ENCODE measurements at regions not wholly inside any gene's neighbourhood (a gene's known extent, or its start where the extent isn't known, plus 50 kb on each side); places are given as distances from the start of the nearest gene placed in this dataset.

GRCh38 chr6:121855521-121855920 is 420.1 kb downstream of the GJA1 start:
- Histone ChIP-seq H3K9me3 (replicated peaks; ENCODE audit: control insufficient read depth, insufficient read depth, low read length) (no peaks in the 10 kb centered on the region), H3K4me3 (no peak overlapping the region), H3K4me1 (ENCODE audit: control insufficient read depth, insufficient read depth, low read length) (no peaks in the 10 kb centered on the region), H3K27ac (ENCODE audit: control insufficient read depth, insufficient read depth) (no peak overlapping the region), H3K79me2 (ENCODE audit: control insufficient read depth, insufficient read depth, low read length) (no peaks in the 10 kb centered on the region), H3K4me2 (ENCODE audit: control insufficient read depth, insufficient read depth) (no peak overlapping the region), H3K36me3 (ENCODE audit: control insufficient read depth in 2 of 2, insufficient read depth in 2 of 2, low read length in 1 of 2) (no peaks in the 10 kb centered on the region), H4K20me1 (ENCODE audit: control insufficient read depth, insufficient read depth) (no peaks in the 10 kb centered on the region), H3K9ac (ENCODE audit: control insufficient read depth, insufficient read depth, low read length) (no peak overlapping the region), H3K27me3 (replicated peaks in 1 of 2; ENCODE audit: control insufficient read depth in 2 of 2, insufficient read depth in 2 of 2, low read length in 1 of 2) (no peaks in the 10 kb centered on the region; a peak in 1 of 4 replicates), H2AFZ (ENCODE audit: control insufficient read depth, low read depth, low read length) (no peak overlapping the region)
- FAIRE-seq (no peak), ATAC-seq (no peak), DNase-seq (ENCODE audit: low read depth, low spot score) (no peak)
- POLR2A ChIA-PET = no interaction called here
- SMC1A ChIA-PET (ENCODE audit: uncharacterized antibody, unreplicated experiment) = no interaction called here
- intact Hi-C loops (cut with micrococcal nuclease; ENCODE audit: unreplicated experiment) (loop anchor here (5.0 kb wide), 1 partner anchor 177 kb away; no protein-coding TSS in a partner anchor), in situ Hi-C loops (cut with MboI) (no loop called here)
- WGBS (ENCODE audit: insufficient coverage, insufficient replicate concordance, low lambda C conversion rate, missing lambda C conversion rate) = 2% methylated on average over 4 of the region's 4 CpGs
- CTCF ChIA-PET = no interaction called here
- RAD21 ChIA-PET (ENCODE audit: unreplicated experiment) = no interaction called here
- BruUV-seq (replicated peaks) = no TSS peak
- no peak for TF ChIP-seq SRF (IDR thresholded peaks at IDR 0.05; ENCODE audit: low read depth in 2 of 2, low read length in 2 of 2)
- TF ChIP-seq TAF1 (IDR thresholded peaks at IDR 0.05; ENCODE audit: borderline replicate concordance, low read depth, low read length) = no peak
- TF ChIP-seq ATF2 (IDR thresholded peaks at IDR 0.05; ENCODE audit: low read length) = no peak
- TF ChIP-seq MYB (IDR thresholded peaks at IDR 0.05; ENCODE audit: borderline replicate concordance, low read depth, low read length) = no peak
- TF ChIP-seq ZBED1 (IDR thresholded peaks at IDR 0.05; ENCODE audit: borderline replicate concordance) = no peak
- TF ChIP-seq MYC (IDR thresholded peaks at IDR 0.05; ENCODE audit: insufficient read depth, insufficient read length, insufficient replicate concordance, low read length, severe bottlenecking) = no peak

GRCh38 chr6:121856296-121856695 is 420.9 kb downstream of the GJA1 start:
- no peaks in the 10 kb centered on the region; a peak in 1 of 4 replicates for H3K27me3 ChIP-seq (replicated peaks in 1 of 2; ENCODE audit: control insufficient read depth in 2 of 2, insufficient read depth in 2 of 2, low read length in 1 of 2)
- ChIA-PET POLR2A (no interaction called here), CTCF (interaction anchor here (1.2 kb wide), 1 partner anchor 12 kb away, joined by 3 read pairs; no protein-coding TSS in a partner anchor), SMC1A (ENCODE audit: uncharacterized antibody, unreplicated experiment) (no interaction called here), RAD21 (ENCODE audit: unreplicated experiment) (no interaction called here)
- no peaks in the 10 kb centered on the region for H3K79me2 ChIP-seq (ENCODE audit: control insufficient read depth, insufficient read depth, low read length)
- H4K20me1 ChIP-seq (ENCODE audit: control insufficient read depth, insufficient read depth) = no peaks in the 10 kb centered on the region
- FAIRE-seq = no peak
- in situ Hi-C loops (cut with MboI) (no loop called here), intact Hi-C loops (cut with micrococcal nuclease; ENCODE audit: unreplicated experiment) (loop anchor here (5.0 kb wide), 1 partner anchor 176 kb away; no protein-coding TSS in a partner anchor)
- no peak overlapping the region for H3K9ac ChIP-seq (ENCODE audit: control insufficient read depth, insufficient read depth, low read length)
- 40% methylated on average over 2 of the region's 2 CpGs for WGBS (ENCODE audit: insufficient coverage, insufficient replicate concordance, low lambda C conversion rate, missing lambda C conversion rate)
- no peak for DNase-seq (ENCODE audit: low read depth, low spot score)
- ATAC-seq = no peak
- H3K4me3 ChIP-seq = no peak overlapping the region
- no peaks in the 10 kb centered on the region for H3K9me3 ChIP-seq (replicated peaks; ENCODE audit: control insufficient read depth, insufficient read depth, low read length)
- H3K27ac ChIP-seq (ENCODE audit: control insufficient read depth, insufficient read depth) = no peak overlapping the region
- H2AFZ ChIP-seq (ENCODE audit: control insufficient read depth, low read depth, low read length) = no peak overlapping the region
- no TSS peak for BruUV-seq (replicated peaks)
- no peaks in the 10 kb centered on the region for H3K4me1 ChIP-seq (ENCODE audit: control insufficient read depth, insufficient read depth, low read length)
- H3K36me3 ChIP-seq (ENCODE audit: control insufficient read depth in 2 of 2, insufficient read depth in 2 of 2, low read length in 1 of 2) = no peaks in the 10 kb centered on the region
- no peak overlapping the region for H3K4me2 ChIP-seq (ENCODE audit: control insufficient read depth, insufficient read depth)
- TF ChIP-seq WRNIP1 (IDR thresholded peaks at IDR 0.05; ENCODE audit: borderline replicate concordance, low read depth, low read length) (no peak), NFYB (IDR thresholded peaks at IDR 0.05; ENCODE audit: insufficient read depth, low read depth, low read length) (no peak), CEBPB (IDR thresholded peaks at IDR 0.05; ENCODE audit: borderline replicate concordance in 1 of 2, low read depth in 2 of 2, low read length in 2 of 2) (no peak), BCLAF1 (IDR thresholded peaks at IDR 0.05) (no peak), POU2F2 (IDR thresholded peaks at IDR 0.05; ENCODE audit: borderline replicate concordance, low read depth, low read length) (no peak), ZNF622 (IDR thresholded peaks at IDR 0.05) (no peak), CBFB (IDR thresholded peaks at IDR 0.05; ENCODE audit: low read depth) (no peak), SUZ12 (IDR thresholded peaks at IDR 0.05; ENCODE audit: unreplicated experiment) (no peak), HDGF (IDR thresholded peaks at IDR 0.05) (no peak), SMARCA5 (IDR thresholded peaks at IDR 0.05) (no peak)

Measured in GM12878 (cell line).